GM19395 (cell line): ENCODE measurements at regions not wholly inside any gene's neighbourhood (a gene's known extent, or its start where the extent isn't known, plus 50 kb on each side); places are given as distances from the start of the nearest gene placed in this dataset.

Experiments
- ATAC-seq: cut with Tn5 transposase; IDR thresholded peaks from one replicate; pipeline ENCODE4 v1.9.1; 2021; ENCODE audit warnings: mild to moderate bottlenecking, moderate library complexity; ENCODE audit not compliant: unreplicated experiment

- no peak for ATAC-seq
Measured at GRCh38 chr1:116819081-116819480, 64.9 kb downstream of the CD2 start.

DNA sequence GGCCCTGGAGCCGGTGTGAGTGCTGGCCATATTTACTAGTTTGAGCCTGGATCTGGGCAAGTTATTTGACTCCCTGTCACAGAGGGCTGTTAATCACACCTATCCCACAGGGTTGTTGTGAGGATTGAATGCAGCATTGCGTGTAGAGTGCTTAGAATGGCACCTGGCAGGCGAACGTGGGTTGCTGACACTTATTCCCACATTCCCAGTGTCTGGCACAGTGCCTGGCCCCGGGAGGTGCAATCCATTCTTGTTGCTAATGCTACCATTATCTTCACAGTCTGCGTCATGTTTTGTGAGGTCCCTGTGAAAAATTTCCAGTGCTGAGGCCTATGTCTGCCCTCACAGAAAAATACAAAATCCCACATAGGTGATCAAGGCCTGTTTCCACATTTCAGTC, 66.1 kb downstream of the CD2 start:
- no peak for ATAC-seq

GRCh38 chr1:116821763-116822162, 67.5 kb downstream of the CD2 start:
- ATAC-seq: no peak

DNA sequence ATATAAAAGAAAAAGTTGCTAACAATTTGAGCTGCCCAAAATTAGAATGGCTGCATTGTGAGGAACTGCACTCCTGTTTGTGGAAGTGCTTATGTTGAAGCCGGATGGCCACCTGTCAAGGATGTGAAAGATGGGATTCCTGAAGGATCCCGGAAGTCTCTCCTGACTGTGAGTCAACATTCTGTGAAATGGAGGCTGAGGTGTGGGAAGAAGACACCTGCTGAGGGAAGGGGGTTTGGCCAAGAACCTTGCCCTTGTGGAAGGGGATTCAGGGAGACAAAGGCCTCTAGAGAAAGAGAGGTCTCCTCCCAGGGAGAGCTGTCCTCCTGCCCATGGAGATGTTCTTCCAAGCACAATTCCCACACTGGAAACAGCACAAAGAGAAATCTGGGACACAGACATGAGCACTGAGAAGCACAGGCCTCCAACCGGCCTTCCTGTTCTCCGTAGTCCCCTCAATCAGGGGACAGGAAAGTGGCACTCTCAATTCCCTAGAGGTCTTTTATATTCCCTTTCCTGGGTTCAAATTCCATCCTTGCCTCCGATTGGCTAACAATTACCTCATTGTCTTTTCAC, 70.5 kb downstream of the CD2 start:
- ATAC-seq: no peak

DNA sequence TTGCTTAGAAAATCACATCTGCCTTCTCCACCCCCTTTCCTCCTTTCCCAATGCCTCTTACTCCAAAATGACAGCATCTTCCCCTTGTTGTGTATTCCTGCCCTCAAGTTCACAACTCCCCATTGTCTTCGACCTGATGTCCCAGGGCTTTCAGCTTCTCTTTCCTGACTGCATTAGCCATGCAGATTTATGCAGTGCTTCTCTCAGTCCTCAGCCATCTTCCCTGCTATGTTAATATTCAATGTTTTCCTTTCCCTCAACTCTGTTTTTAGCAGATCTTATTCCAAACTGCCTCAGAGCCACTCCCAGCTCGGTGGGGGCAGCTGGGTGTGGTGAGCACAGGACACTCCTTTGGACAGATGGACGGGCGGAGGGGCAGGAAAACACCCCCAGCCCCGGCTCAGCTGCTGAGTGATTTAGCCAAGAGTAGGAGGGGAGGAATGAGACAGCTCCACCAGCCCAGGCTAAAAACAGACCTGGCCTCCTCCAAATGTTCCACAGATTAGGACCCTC, 71.0 kb downstream of the CD2 start:
- ATAC-seq: no peak

DNA sequence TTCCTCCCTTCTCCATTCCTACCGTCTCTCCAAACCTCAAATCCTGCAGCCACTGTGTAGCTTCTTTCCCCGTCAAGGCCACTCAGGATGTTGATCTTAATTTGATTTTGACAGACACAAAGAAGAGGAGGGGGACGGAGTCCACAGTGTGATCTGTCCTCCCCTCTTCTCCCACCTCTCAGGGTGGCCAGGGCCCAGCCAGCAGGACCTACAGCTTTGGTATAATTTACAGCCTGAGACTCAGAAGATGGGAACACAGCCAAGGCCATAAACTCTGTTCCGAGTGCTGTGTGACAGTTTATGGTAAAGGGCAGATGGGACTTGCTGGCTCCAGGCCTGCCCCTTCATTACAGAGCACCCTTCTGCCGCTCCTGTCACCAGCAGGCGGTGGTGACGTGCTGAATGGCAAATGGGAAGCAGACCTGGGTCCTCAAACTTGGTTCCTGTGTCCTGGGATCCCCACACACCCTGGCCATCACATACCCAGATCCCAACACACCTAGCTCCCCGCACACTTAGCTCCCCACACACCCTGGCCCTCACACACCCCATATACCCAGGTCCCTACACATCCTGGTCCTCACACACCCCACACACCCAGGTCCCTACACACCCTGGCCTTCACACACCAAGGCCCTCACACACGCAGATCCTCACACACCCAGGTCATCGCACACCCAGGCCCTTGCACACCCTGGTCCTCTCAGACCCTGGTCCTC, 71.6 kb downstream of the CD2 start:
- ATAC-seq: no peak

GRCh38 chr1:116826818-116827606, 72.8 kb downstream of the CD2 start:
- ATAC-seq: peak; percentile 91

DNA sequence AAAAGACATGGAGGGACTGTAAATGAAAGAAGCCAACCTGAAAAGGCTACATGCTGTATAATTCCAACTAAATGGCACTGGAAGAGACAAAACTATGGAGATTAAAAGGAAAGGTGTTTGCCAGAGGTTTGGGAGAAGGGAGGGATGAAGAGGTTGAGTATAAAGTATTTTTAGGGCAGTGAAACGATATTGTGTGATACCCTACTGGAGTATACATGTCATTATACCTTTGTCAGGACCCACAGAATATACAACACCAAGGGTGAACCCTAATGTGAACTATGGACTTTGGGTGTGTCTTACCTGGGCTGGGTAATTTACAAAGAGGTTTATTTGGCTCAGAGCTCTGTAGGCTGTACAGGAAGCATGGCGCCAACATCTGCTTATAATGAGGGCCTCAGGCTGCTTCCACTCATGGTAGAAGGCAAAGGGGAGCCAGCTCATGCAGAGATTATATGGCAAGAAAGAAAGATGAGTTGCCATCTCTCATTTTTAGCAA, 73.4 kb downstream of the CD2 start:
- no peak for ATAC-seq

GRCh38 chr1:116832308-116832931, 77.3 kb upstream of the PTGFRN start:
- no peak for ATAC-seq

DNA sequence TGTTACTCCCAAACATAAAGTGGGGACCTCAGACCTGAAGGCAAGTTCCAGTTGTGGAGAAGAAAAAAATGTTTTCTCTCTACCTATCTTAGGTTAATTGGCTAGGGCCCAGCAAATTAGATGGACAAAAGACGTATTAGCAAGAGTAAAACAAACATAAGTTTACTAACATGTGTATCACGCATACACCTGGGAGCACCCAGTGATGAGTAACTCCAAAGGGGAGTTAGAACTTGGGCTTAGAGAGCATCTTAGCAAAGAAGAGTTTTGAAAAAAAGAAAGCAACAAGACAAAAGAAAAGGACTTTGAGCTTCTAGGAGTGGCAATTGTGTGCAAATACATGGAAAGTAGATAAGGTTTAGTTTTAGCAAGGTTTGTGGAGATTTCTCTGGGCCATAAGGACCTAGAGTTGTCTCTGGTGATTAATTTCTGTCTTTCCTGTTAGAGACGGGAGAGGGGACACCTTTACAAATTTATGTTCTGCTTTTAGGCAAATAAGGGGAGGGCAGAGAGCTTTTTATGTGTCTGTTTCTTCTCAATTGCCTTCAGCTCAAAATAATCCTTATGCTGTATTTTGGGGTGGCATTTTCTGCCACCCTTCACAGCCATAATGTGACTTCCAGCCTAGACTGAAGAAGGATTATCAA, 76.7 kb upstream of the PTGFRN start:
- ATAC-seq: no peak

- no peak for ATAC-seq
Measured at GRCh38 chr1:116833718-116834117, 76.0 kb upstream of the PTGFRN start.

DNA sequence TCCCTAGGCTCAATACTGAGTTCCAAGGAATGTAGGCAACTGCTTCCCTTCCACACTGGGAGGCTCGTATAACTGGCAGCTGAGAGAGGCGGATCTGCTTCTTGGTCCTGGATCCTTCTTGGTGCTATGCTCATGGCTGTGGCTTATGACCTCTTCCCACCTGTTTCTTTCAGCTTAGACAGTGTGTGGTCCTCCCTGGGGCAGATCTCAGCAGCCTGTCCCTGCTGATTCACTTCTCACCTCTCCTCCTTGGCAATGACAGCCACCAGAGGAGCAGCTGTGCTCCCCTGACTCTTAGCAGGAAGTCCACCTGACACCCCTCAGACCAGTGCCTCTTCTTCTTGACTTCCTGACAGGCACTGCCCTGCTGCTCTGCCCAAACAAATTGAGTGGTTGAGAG, 75.1 kb upstream of the PTGFRN start:
- no peak for ATAC-seq

- no peak for ATAC-seq
Measured at GRCh38 chr1:116835161-116835560, 74.6 kb upstream of the PTGFRN start.

DNA sequence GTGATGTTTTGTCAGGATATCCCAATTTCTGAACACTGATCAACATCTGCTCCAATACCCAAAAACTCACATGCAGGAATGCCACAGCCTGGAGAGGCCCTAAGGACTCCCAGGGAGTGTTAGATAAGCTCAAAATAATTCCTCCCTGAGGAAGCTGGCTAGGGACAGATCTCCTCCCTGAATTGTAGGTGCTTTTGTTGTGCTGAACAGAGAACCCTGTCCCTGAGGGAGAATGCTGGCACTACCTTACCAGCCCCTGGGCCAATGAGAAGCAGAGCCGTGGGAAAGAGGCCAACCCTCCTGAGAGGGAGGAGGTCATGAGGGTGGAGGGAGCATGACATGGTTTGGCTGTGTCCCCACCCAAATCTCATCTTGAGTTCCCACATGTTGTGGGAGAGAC, 73.6 kb upstream of the PTGFRN start:
- ATAC-seq: no peak

GRCh38 chr1:116841569-116842344, 68.0 kb upstream of the PTGFRN start:
- no peak for ATAC-seq

- ATAC-seq: no peak
Measured at GRCh38 chr1:116842654-116843053, 67.1 kb upstream of the PTGFRN start.

DNA sequence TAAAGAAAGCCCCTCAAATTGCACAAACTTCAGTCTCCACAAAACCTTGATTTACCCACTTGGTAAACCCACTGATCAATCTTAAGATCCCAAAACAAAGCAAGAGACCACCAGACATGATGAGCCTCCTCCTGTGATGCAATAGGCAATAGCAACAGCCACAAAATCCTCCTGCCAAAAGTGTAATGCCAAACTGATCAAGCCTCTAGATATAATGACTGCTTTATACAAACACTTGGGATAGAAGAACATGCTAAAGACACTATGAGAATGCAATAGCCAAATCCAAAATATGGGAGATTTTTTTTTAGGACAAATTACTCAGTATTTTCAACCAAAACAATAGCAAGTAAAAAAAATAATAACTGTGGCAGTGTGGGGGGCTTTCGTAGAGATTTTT, 64.9 kb upstream of the PTGFRN start:
- no peak for ATAC-seq

DNA sequence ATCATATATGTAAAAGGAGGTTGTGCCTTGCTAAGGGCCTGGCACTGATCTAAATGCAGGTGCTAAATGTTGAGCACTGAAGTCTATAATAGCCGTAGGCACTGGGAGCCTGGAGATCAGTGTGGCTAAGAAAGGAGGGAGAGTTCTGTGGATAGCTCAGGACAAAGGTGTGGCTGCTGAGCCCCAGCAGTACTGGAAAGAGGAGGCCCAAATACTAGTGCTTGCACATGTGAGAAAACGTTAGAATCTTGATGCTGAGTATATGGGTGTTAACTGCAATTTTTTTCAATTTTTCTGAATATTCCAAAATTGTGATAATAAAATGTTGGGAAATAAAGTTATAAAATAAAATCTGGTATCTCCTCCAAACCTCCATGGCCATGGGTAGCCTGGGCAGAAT, 62.5 kb upstream of the PTGFRN start:
- no peak for ATAC-seq

GRCh38 chr1:116847688-116848531, 61.8 kb upstream of the PTGFRN start:
- no peak for ATAC-seq
